Liver (tissue), 8 donors: ENCODE measurements at regions not wholly inside any gene's neighbourhood (a gene's known extent, or its start where the extent isn't known, plus 50 kb on each side); places are given as distances from the start of the nearest gene placed in this dataset.

ENCODE experiments used
- DNase-seq: peaks from one replicate; pipeline ENCODE4 v3.0.0-alpha.2; 2017; ENCODE audit warnings: low spot score
- H3K27ac ChIP-seq, 2 donors: one replicate each; pipeline ENCODE4 v1.7.0; 2013; ENCODE audit warnings: inconsistent platforms in 2 of 2, low read length in 2 of 2, control low read depth in 1 of 2, low read depth in 1 of 2, mild to moderate bottlenecking in 1 of 2
- H3K27me3 ChIP-seq, 4 donors: one replicate each; pipeline versions ENCODE4 v1.6.1 to v1.7.0; 2013; ENCODE audit warnings: low read length in 3 of 4, inconsistent platforms in 1 of 4, mild to moderate bottlenecking in 1 of 4, moderate library complexity in 1 of 4; ENCODE audit not compliant: control insufficient read depth in 4 of 4, insufficient read depth in 4 of 4
- H3K36me3 ChIP-seq, 4 donors: one replicate each; pipeline versions ENCODE4 v1.6.1 to v1.7.0; 2013; ENCODE audit warnings: low read length in 3 of 4, mild to moderate bottlenecking in 3 of 4, low read depth in 1 of 4, moderate library complexity in 1 of 4; ENCODE audit not compliant: control insufficient read depth in 4 of 4, insufficient read depth in 3 of 4
- H3K4me1 ChIP-seq, 4 donors: one replicate each; pipeline versions ENCODE4 v1.6.1 to v1.7.0; 2013; ENCODE audit warnings: low read length in 3 of 4, mild to moderate bottlenecking in 3 of 4, moderate library complexity in 1 of 4; ENCODE audit not compliant: control insufficient read depth in 4 of 4, insufficient read depth in 4 of 4
- H3K4me3 ChIP-seq, 3 donors: one replicate each; pipeline versions ENCODE4 v1.6.1 to v1.7.0; 2013; ENCODE audit warnings: low read length in 3 of 3, control low read depth in 1 of 3, low read depth in 1 of 3, mild to moderate bottlenecking in 1 of 3
- H3K9ac ChIP-seq, 2 donors: one replicate each; pipeline ENCODE4 v1.7.0; 2013; ENCODE audit warnings: low read length in 2 of 2, mild to moderate bottlenecking in 2 of 2, moderate library complexity in 2 of 2, control low read depth in 1 of 2, low read depth in 1 of 2
- H3K9me3 ChIP-seq, 4 donors: one replicate each; pipeline versions ENCODE4 v1.6.1 to v1.7.0; 2013; ENCODE audit warnings: low read length in 3 of 4; ENCODE audit not compliant: control insufficient read depth in 4 of 4
- EGR1 ChIP-seq, 2 donors: IDR thresholded peaks; 2 replicates each; pipeline ENCODE4 v1.6.1; 2016 to 2018; ENCODE audit warnings: antibody characterized with exemption in 2 of 2, low read depth in 2 of 2
- FOXA2 ChIP-seq: IDR thresholded peaks from 2 replicates; pipeline ENCODE4 v1.6.1; 2016; ENCODE audit warnings: antibody characterized with exemption
- HNF4G ChIP-seq: IDR thresholded peaks from 2 replicates; pipeline ENCODE4 v1.6.1; 2016; ENCODE audit warnings: antibody characterized with exemption
- JUND ChIP-seq, 2 donors: IDR thresholded peaks; 2 replicates each; pipeline ENCODE4 v1.6.1; 2016; ENCODE audit warnings: antibody characterized with exemption in 2 of 2
- RAD21 ChIP-seq, 2 donors: IDR thresholded peaks; 2 replicates each; pipeline ENCODE4 v1.6.1; 2016; ENCODE audit warnings: antibody characterized with exemption in 2 of 2, mild to moderate bottlenecking in 2 of 2
- SP1 ChIP-seq: IDR thresholded peaks from 2 replicates; pipeline ENCODE4 v1.6.1; 2018; ENCODE audit warnings: antibody characterized with exemption, mild to moderate bottlenecking
- WGBS: extraction: QIAGEN DNeasy Blood & Tissue Kit; methylation state at CpG from one replicate; pipeline ENCODE4 v1.1.7; 2013; 5-methylcytosine and 5-hydroxymethylcytosine counted together
- TF ChIP-seq, protein P1 (sequence below): IDR thresholded peaks from 2 replicates; pipeline ENCODE4 v1.6.1; 2016; ENCODE audit warnings: antibody characterized with exemption, mild to moderate bottlenecking
- TF ChIP-seq, protein P2 (sequence below): fragments of 150-350 bp; IDR thresholded peaks from 2 replicates; pipeline ENCODE4 v1.5.1; 2017; ENCODE audit warnings: improper control_type of control experiment, low read depth, low read length; ENCODE audit not compliant: missing input control
- TF ChIP-seq, protein P3 (sequence below): IDR thresholded peaks from 2 replicates; pipeline ENCODE4 v1.6.1; 2016; ENCODE audit warnings: antibody characterized with exemption
- TF ChIP-seq, protein P4 (sequence below): IDR thresholded peaks from 2 replicates; pipeline ENCODE4 v1.6.1; 2016; ENCODE audit warnings: antibody characterized with exemption
- donor health status: healthy.
- donor health status: healthy.
- donor health status: healthy.
- donor health status: healthy.
- donor health status: healthy.

DNA sequence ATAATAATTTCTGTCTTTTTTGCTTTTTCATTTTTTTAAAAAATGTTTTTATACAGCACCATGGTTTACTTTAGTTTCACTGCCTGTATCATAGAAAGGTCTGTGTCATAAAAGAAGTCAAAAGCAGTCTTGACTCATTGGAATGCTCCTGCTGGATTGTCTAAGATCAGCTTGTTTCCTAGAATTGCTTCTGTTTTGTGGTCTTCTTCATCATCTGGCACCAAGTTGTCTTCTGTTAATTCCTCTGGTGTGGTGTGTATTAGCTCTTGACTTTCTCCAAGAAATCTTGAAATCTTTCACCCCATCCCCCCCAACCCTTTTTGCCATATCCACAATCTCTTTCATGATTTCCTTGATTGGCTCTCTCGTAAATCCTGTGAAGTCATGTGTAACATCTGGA, 250.3 kb upstream of the CXCL12 start:
- no peak overlapping the region for H3K27ac ChIP-seq

DNA sequence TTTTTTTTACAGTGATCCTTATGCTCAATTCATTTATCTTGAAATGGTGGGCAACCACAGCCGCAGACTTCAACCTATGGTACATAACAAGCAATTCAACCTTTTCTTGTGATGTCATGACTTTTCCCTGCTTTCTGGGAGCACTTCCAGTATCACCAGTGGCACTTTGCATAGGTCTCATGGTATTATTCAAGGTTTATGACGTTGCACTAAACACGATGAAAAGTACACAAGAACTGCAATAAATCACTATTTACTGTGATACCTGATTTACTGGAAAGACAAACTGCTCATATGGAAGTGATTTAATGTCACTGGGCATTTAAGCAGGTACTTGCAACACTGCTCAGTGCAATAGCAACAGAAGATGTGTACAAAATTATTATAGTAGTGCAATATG, 251.7 kb upstream of the CXCL12 start:
- no peaks in the 10 kb centered on the region for H3K4me1 ChIP-seq
- TF ChIP-seq, protein P1, sequence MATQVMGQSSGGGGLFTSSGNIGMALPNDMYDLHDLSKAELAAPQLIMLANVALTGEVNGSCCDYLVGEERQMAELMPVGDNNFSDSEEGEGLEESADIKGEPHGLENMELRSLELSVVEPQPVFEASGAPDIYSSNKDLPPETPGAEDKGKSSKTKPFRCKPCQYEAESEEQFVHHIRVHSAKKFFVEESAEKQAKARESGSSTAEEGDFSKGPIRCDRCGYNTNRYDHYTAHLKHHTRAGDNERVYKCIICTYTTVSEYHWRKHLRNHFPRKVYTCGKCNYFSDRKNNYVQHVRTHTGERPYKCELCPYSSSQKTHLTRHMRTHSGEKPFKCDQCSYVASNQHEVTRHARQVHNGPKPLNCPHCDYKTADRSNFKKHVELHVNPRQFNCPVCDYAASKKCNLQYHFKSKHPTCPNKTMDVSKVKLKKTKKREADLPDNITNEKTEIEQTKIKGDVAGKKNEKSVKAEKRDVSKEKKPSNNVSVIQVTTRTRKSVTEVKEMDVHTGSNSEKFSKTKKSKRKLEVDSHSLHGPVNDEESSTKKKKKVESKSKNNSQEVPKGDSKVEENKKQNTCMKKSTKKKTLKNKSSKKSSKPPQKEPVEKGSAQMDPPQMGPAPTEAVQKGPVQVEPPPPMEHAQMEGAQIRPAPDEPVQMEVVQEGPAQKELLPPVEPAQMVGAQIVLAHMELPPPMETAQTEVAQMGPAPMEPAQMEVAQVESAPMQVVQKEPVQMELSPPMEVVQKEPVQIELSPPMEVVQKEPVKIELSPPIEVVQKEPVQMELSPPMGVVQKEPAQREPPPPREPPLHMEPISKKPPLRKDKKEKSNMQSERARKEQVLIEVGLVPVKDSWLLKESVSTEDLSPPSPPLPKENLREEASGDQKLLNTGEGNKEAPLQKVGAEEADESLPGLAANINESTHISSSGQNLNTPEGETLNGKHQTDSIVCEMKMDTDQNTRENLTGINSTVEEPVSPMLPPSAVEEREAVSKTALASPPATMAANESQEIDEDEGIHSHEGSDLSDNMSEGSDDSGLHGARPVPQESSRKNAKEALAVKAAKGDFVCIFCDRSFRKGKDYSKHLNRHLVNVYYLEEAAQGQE, result no peak
- TF ChIP-seq, protein P2, sequence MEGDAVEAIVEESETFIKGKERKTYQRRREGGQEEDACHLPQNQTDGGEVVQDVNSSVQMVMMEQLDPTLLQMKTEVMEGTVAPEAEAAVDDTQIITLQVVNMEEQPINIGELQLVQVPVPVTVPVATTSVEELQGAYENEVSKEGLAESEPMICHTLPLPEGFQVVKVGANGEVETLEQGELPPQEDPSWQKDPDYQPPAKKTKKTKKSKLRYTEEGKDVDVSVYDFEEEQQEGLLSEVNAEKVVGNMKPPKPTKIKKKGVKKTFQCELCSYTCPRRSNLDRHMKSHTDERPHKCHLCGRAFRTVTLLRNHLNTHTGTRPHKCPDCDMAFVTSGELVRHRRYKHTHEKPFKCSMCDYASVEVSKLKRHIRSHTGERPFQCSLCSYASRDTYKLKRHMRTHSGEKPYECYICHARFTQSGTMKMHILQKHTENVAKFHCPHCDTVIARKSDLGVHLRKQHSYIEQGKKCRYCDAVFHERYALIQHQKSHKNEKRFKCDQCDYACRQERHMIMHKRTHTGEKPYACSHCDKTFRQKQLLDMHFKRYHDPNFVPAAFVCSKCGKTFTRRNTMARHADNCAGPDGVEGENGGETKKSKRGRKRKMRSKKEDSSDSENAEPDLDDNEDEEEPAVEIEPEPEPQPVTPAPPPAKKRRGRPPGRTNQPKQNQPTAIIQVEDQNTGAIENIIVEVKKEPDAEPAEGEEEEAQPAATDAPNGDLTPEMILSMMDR, result no peak
- TF ChIP-seq, protein P3, sequence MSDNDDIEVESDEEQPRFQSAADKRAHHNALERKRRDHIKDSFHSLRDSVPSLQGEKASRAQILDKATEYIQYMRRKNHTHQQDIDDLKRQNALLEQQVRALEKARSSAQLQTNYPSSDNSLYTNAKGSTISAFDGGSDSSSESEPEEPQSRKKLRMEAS, result no peak
- TF ChIP-seq SP1 (no peak), FOXA2 (no peak), JUND (IDR thresholded peaks at IDR 0.05) (no peak)
- H3K27ac ChIP-seq, result no peak overlapping the region
- peaks cover 0 to 8% (median 0%) of the 10 kb centered on the region in 4 donors for H3K9me3 ChIP-seq
- H3K36me3 ChIP-seq, result no peaks in the 10 kb centered on the region
- H3K4me3 ChIP-seq, result no peak overlapping the region
- H3K27me3 ChIP-seq, result no peaks in the 10 kb centered on the region
- no peak overlapping the region for H3K9ac ChIP-seq
- no peak for DNase-seq
- 79% methylated on average over 3 of the region's 3 CpGs for WGBS

More for the DNA sequence above, 250.3 kb upstream of the CXCL12 start:
- no peak for DNase-seq
- 79% methylated on average over 1 of the region's 1 CpG for WGBS
- no peaks in the 10 kb centered on the region for H3K4me1 ChIP-seq
- H3K27me3 ChIP-seq, result no peaks in the 10 kb centered on the region
- peaks cover 0 to 8% (median 0%) of the 10 kb centered on the region in 4 donors for H3K9me3 ChIP-seq
- H3K4me3 ChIP-seq, result no peak overlapping the region
- no peak for TF ChIP-seq JUND (IDR thresholded peaks at IDR 0.05)
- TF ChIP-seq RAD21 (IDR thresholded peaks at IDR 0.05), result no peak
- TF ChIP-seq EGR1 (IDR thresholded peaks at IDR 0.05; ENCODE audit: low read depth in 2 of 2), result no peak
- TF ChIP-seq, protein P4, sequence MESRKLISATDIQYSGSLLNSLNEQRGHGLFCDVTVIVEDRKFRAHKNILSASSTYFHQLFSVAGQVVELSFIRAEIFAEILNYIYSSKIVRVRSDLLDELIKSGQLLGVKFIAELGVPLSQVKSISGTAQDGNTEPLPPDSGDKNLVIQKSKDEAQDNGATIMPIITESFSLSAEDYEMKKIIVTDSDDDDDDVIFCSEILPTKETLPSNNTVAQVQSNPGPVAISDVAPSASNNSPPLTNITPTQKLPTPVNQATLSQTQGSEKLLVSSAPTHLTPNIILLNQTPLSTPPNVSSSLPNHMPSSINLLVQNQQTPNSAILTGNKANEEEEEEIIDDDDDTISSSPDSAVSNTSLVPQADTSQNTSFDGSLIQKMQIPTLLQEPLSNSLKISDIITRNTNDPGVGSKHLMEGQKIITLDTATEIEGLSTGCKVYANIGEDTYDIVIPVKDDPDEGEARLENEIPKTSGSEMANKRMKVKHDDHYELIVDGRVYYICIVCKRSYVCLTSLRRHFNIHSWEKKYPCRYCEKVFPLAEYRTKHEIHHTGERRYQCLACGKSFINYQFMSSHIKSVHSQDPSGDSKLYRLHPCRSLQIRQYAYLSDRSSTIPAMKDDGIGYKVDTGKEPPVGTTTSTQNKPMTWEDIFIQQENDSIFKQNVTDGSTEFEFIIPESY, result no peak
- TF ChIP-seq, protein P2, result no peak
- no peak for TF ChIP-seq HNF4G
- no peak overlapping the region for H3K9ac ChIP-seq
- H3K36me3 ChIP-seq, result no peaks in the 10 kb centered on the region
